ENCODE measurements at regions not wholly inside any gene's neighbourhood (a gene's known extent, or its start where the extent isn't known, plus 50 kb on each side); places are given as distances from the start of the nearest gene placed in this dataset.

- TF ChIP-seq CTCF (conservative IDR thresholded peaks at IDR 0.05; ENCODE audit: control insufficient read depth, insufficient read depth, low read depth, low read length): no peak
- no peak overlapping the region for H3K4me3 ChIP-seq (ENCODE audit: control insufficient read depth, low read depth, low read length)
- no peak for DNase-seq (ENCODE audit: low read depth)
These were observed 76.2 kb upstream of the MPP7 start for GRCh38 chr10:28378986-28379585.

GRCh38 chr10:28381466-28381865 lies 78.6 kb upstream of the MPP7 start:
- no peak for TF ChIP-seq CTCF (conservative IDR thresholded peaks at IDR 0.05; ENCODE audit: control insufficient read depth, insufficient read depth, low read depth, low read length)
- H3K4me3 ChIP-seq (ENCODE audit: control insufficient read depth, low read depth, low read length): no peak overlapping the region
- no peak for DNase-seq (ENCODE audit: low read depth)

- peak; percentile 99 for TF ChIP-seq CTCF (conservative IDR thresholded peaks at IDR 0.05; ENCODE audit: control insufficient read depth, insufficient read depth, low read depth, low read length)
- peak; percentile 84 for DNase-seq (ENCODE audit: low read depth)
- no peak overlapping the region for H3K4me3 ChIP-seq (ENCODE audit: control insufficient read depth, low read depth, low read length)
These were observed 79.1 kb upstream of the MPP7 start for GRCh38 chr10:28381903-28382347.

GRCh38 chr10:28382525-28383269 lies 79.8 kb upstream of the MPP7 start:
- no peak overlapping the region for H3K4me3 ChIP-seq (ENCODE audit: control insufficient read depth, low read depth, low read length)
- peak; percentile 68 for DNase-seq (ENCODE audit: low read depth)
- TF ChIP-seq CTCF (conservative IDR thresholded peaks at IDR 0.05; ENCODE audit: control insufficient read depth, insufficient read depth, low read depth, low read length): no peak

- DNase-seq (ENCODE audit: low read depth): no peak
- no peak for TF ChIP-seq CTCF (conservative IDR thresholded peaks at IDR 0.05; ENCODE audit: control insufficient read depth, insufficient read depth, low read depth, low read length)
- H3K4me3 ChIP-seq (ENCODE audit: control insufficient read depth, low read depth, low read length): no peak overlapping the region
These were observed 81.7 kb upstream of the MPP7 start for GRCh38 chr10:28384557-28384956.

- TF ChIP-seq CTCF (conservative IDR thresholded peaks at IDR 0.05; ENCODE audit: control insufficient read depth, insufficient read depth, low read depth, low read length): no peak
- DNase-seq (ENCODE audit: low read depth): no peak
These were observed 83.1 kb upstream of the MPP7 start for GRCh38 chr10:28385748-28386502.

More at GRCh38 chr10:28385748-28386502, 83.1 kb upstream of the MPP7 start:
- H3K4me3 ChIP-seq (ENCODE audit: control insufficient read depth, low read depth, low read length): no peak overlapping the region

All from fibroblast of mammary gland (primary cell).